HCEC 1CT (cell line): ENCODE measurements at regions not wholly inside any gene's neighbourhood (a gene's known extent, or its start where the extent isn't known, plus 50 kb on each side); places are given as distances from the start of the nearest gene placed in this dataset.

Experiments used
- DNase-seq: peaks from one replicate; pipeline ENCODE4 v3.0.0-alpha.2; 2017

- DNase-seq: no peak
Measured at GRCh38 chr21:39104911-39105310, 78.3 kb downstream of the PSMG1 start.

- peak; percentile 83 for DNase-seq
Measured at GRCh38 chr21:39103689-39104088, 79.6 kb downstream of the PSMG1 start.

GRCh38 chr21:39099859-39100258 lies 83.4 kb downstream of the PSMG1 start:
- DNase-seq: no peak

- DNase-seq: no peak
Measured at GRCh38 chr21:39098696-39099200, 84.5 kb downstream of the PSMG1 start.

GRCh38 chr21:39097981-39098380 lies 85.3 kb downstream of the PSMG1 start:
- no peak for DNase-seq

GRCh38 chr21:39097335-39097861 lies 85.9 kb downstream of the PSMG1 start:
- no peak for DNase-seq

- no peak for DNase-seq
Measured at GRCh38 chr21:39096754-39097153, 86.5 kb downstream of the PSMG1 start.

- DNase-seq: no peak
Measured at GRCh38 chr21:39095681-39096080, 87.6 kb downstream of the PSMG1 start.

- peak; percentile 11 for DNase-seq
Measured at GRCh38 chr21:39094847-39095579, 88.2 kb downstream of the PSMG1 start.

GRCh38 chr21:39094087-39094780 lies 89.0 kb downstream of the PSMG1 start:
- DNase-seq: no peak

- DNase-seq: no peak
Measured at GRCh38 chr21:39093526-39093925, 89.7 kb downstream of the PSMG1 start.

GRCh38 chr21:39088831-39089380 lies 94.3 kb downstream of the PSMG1 start:
- DNase-seq: peak; percentile 34

GRCh38 chr21:39088031-39088370 lies 95.2 kb downstream of the PSMG1 start:
- no peak for DNase-seq

- DNase-seq: no peak
Measured at GRCh38 chr21:39087238-39088030, 95.8 kb downstream of the PSMG1 start.

GRCh38 chr21:39086547-39086946 lies 96.7 kb downstream of the PSMG1 start:
- DNase-seq: no peak

GRCh38 chr21:39085843-39086405 lies 97.3 kb downstream of the PSMG1 start:
- DNase-seq: no peak

GRCh38 chr21:39084979-39085729 lies 98.1 kb downstream of the PSMG1 start:
- no peak for DNase-seq

- DNase-seq: no peak
Measured at GRCh38 chr21:39084073-39084472, 99.2 kb downstream of the PSMG1 start.

- DNase-seq: peak; percentile 29
Measured at GRCh38 chr21:39083377-39084008, 99.8 kb downstream of the PSMG1 start.

GRCh38 chr21:39082656-39083376 lies 100.4 kb downstream of the PSMG1 start:
- DNase-seq: no peak

GRCh38 chr21:39080366-39080765 lies 102.9 kb downstream of the PSMG1 start:
- DNase-seq: no peak
